ENCODE measurements at regions not wholly inside any gene's neighbourhood (a gene's known extent, or its start where the extent isn't known, plus 50 kb on each side); places are given as distances from the start of the nearest gene placed in this dataset.

GRCh38 chr1:184813528-184814089 is 59.0 kb upstream of the EDEM3 start:
- 84% methylated on average over 2 of the region's 2 CpGs for WGBS (ENCODE audit: insufficient coverage, low coverage, low lambda C conversion rate, missing lambda C conversion rate)
- Histone ChIP-seq H3K27me3 (no peaks in the 10 kb centered on the region), H3K4me1 (no peaks in the 10 kb centered on the region), H3K36me3 (no peaks in the 10 kb centered on the region), H3K4me3 (no peak overlapping the region), H3K9me3 (no peaks in the 10 kb centered on the region), H3K27ac (no peak overlapping the region)
- DNase-seq (no peak), ATAC-seq (no peak)
- intact Hi-C loops (cut with DNase I) = no loop called here
- TF ChIP-seq CTCF (IDR thresholded peaks at IDR 0.05) = no peak
- TF ChIP-seq POLR2A (IDR thresholded peaks at IDR 0.05) = no peak

- H3K9me3 ChIP-seq = no peaks in the 10 kb centered on the region
- H3K4me1 ChIP-seq = peaks cover 0 to under 1% (median 0%) of the 10 kb centered on the region in 4 donors
- ATAC-seq (no peak), DNase-seq (no peak)
- H3K27me3 ChIP-seq = no peaks in the 10 kb centered on the region
- WGBS (ENCODE audit: insufficient coverage, low coverage, low lambda C conversion rate, missing lambda C conversion rate) = 93% methylated on average over 14 of the region's 19 CpGs
- H3K27ac ChIP-seq = no peak overlapping the region
- TF ChIP-seq POLR2A (IDR thresholded peaks at IDR 0.05) (no peak), CTCF (IDR thresholded peaks at IDR 0.05) (no peak)
- intact Hi-C loops (cut with DNase I) = no loop called here
- H3K36me3 ChIP-seq = no peaks in the 10 kb centered on the region
- H3K4me3 ChIP-seq = no peak overlapping the region
Measured at GRCh38 chr1:184811439-184812111, 56.9 kb upstream of the EDEM3 start.

- Histone ChIP-seq H3K36me3 (no peaks in the 10 kb centered on the region), H3K27me3 (no peaks in the 10 kb centered on the region), H3K4me3 (no peak overlapping the region), H3K4me1 (peaks cover 0 to 8% (median 0%) of the 10 kb centered on the region in 4 donors), H3K9me3 (no peaks in the 10 kb centered on the region), H3K27ac (no peak overlapping the region)
- 66% methylated on average over 10 of the region's 11 CpGs for WGBS (ENCODE audit: insufficient coverage, low coverage, low lambda C conversion rate, missing lambda C conversion rate)
- no peak for TF ChIP-seq POLR2A (IDR thresholded peaks at IDR 0.05)
- TF ChIP-seq CTCF (IDR thresholded peaks at IDR 0.05) = no peak
- ATAC-seq (no peak), DNase-seq (no peak)
- intact Hi-C loops (cut with DNase I) = no loop called here
Measured at GRCh38 chr1:184810735-184811343, 56.2 kb upstream of the EDEM3 start.

GRCh38 chr1:184806296-184806721 is 51.7 kb upstream of the EDEM3 start:
- ATAC-seq (peak; percentile 34 to 62 (median 44)), DNase-seq (no peak)
- TF ChIP-seq CTCF (IDR thresholded peaks at IDR 0.05) (no peak), POLR2A (IDR thresholded peaks at IDR 0.05) (no peak)
- Histone ChIP-seq H3K36me3 (no peaks in the 10 kb centered on the region), H3K27ac (no peak overlapping the region), H3K27me3 (no peaks in the 10 kb centered on the region), H3K4me3 (no peak overlapping the region), H3K4me1 (peaks cover 0 to 20% (median 3%) of the 10 kb centered on the region in 4 donors), H3K9me3 (no peaks in the 10 kb centered on the region)
- intact Hi-C loops (cut with DNase I) = loop anchor here in 1 of 2 donors (5.0 kb wide), 1 partner anchor 176 kb away; no protein-coding TSS in a partner anchor
- WGBS (ENCODE audit: insufficient coverage, low coverage, low lambda C conversion rate, missing lambda C conversion rate) = 29% methylated on average over 5 of the region's 5 CpGs
